ENCODE measurements at regions not wholly inside any gene's neighbourhood (a gene's known extent, or its start where the extent isn't known, plus 50 kb on each side); places are given as distances from the start of the nearest gene placed in this dataset.
A peak's percentile ranks its signal among the peaks of the same experiment; 100 is the strongest.

- DNase-seq: peak; percentile 68
Observed at GRCh38 chr3:42012935-42013690, 51.2 kb upstream of the ULK4 start.

- DNase-seq: no peak
Observed at GRCh38 chr3:42012383-42012934, 50.6 kb upstream of the ULK4 start.
